Adrenal gland (tissue), 9 donors: ENCODE measurements at regions not wholly inside any gene's neighbourhood (a gene's known extent, or its start where the extent isn't known, plus 50 kb on each side); places are given as distances from the start of the nearest gene placed in this dataset.

Experiments used
- DNase-seq, 7 donors: peaks; one replicate each; pipeline ENCODE4 v3.0.0-alpha.2; 2019 to 2020
- H3K27ac ChIP-seq, 5 donors: fragments of 200-600 bp; sonication (generic) in 4 of 5; 1 replicate in 3 of 5; 2 replicates in 2 of 5; pipeline versions ENCODE4 v1.5.1 to v1.8.0; 2016 to 2020; ENCODE audit warnings: mild to moderate bottlenecking in 1 of 5
- H3K27me3 ChIP-seq: fragments of 200-600 bp; 2 replicates; pipeline ENCODE4 v1.8.0; 2021
- H3K36me3 ChIP-seq, 2 donors: fragments of 200-600 bp; replicated peaks in 1 of 2; 1 replicate in 1 of 2; 2 replicates in 1 of 2; pipeline versions ENCODE4 v1.5.1 to v1.8.0; 2018 to 2022
- H3K4me1 ChIP-seq, 2 donors: fragments of 200-600 bp; replicated peaks in 1 of 2; 1 replicate in 1 of 2; 2 replicates in 1 of 2; pipeline versions ENCODE4 v1.5.1 to v1.8.0; 2018 to 2021
- H3K4me3 ChIP-seq, 4 donors: fragments of 200-600 bp; sonication (generic) in 3 of 4; one replicate each; pipeline ENCODE4 v1.5.1; 2016 to 2018
- H3K9me3 ChIP-seq, 3 donors: fragments of 200-600 bp; sonication (generic) in 1 of 3; replicated peaks in 1 of 3; 1 replicate in 2 of 3; 2 replicates in 1 of 3; pipeline versions ENCODE4 v1.5.1 to v1.8.0; 2016 to 2021
- POLR2A ChIP-seq, 2 donors: fragments of 450-650 bp; IDR thresholded peaks; one replicate each; pipeline ENCODE4 v1.6.1; 2017; ENCODE audit warnings: antibody characterized with exemption in 2 of 2, mild to moderate bottlenecking in 2 of 2, moderate library complexity in 1 of 2
- WGBS, 4 donors: extraction: QIAGEN DNeasy Blood & Tissue Kit in 2 of 4; methylation state at CpG; one replicate each; pipeline versions ENCODE4 v1.1.5 to v1.1.7; 2013 to 2017; 5-methylcytosine and 5-hydroxymethylcytosine counted together
- intact Hi-C, 2 donors: fragments of 100-400 bp; cut with DNase I; formaldehyde crosslinking; loops; one replicate each; pipeline versions ENCODE4 v1.14.1 to v1.15.0; 2022 to 2023
- TF ChIP-seq, protein P1 (sequence below), 6 experiments: fragments of 450-650 bp in 4 of 6; fragments of 200-600 bp in 2 of 6; sonication (generic) in 1 of 6; IDR thresholded peaks; 1 replicate in 5 of 6; 2 replicates in 1 of 6; pipeline versions ENCODE4 v1.5.1 to v1.8.0; 2016 to 2021; ENCODE audit warnings: antibody characterized with exemption in 6 of 6, mild to moderate bottlenecking in 2 of 6, moderate library complexity in 1 of 6
- donor health status: healthy with polysubstance abuse.
- donor health status: Bipolar disorder and iron deficiency.
- donor health status: DM: yes; HTN: yes; CAD: no.
- donor health status: DM: no; HTN: no; CAD: no.
- donor health status: DM: no; HTN: no; CAD: no.

GRCh38 chr12:24649634-24650033 lies 299.3 kb downstream of the BCAT1 start:
- Histone ChIP-seq H3K27me3 (no peaks in the 10 kb centered on the region), H3K27ac (no peak overlapping the region), H3K36me3 (no peaks in the 10 kb centered on the region), H3K4me1 (no peaks in the 10 kb centered on the region), H3K4me3 (no peak overlapping the region), H3K9me3 (no peaks in the 10 kb centered on the region)
- intact Hi-C loops: no loop called here
- WGBS, 4 donors: 69 to 78% (median 76%) methylated on average over 4 of the region's 4 CpGs
- TF ChIP-seq POLR2A (IDR thresholded peaks at IDR 0.05): no peak
- TF ChIP-seq, protein P1, sequence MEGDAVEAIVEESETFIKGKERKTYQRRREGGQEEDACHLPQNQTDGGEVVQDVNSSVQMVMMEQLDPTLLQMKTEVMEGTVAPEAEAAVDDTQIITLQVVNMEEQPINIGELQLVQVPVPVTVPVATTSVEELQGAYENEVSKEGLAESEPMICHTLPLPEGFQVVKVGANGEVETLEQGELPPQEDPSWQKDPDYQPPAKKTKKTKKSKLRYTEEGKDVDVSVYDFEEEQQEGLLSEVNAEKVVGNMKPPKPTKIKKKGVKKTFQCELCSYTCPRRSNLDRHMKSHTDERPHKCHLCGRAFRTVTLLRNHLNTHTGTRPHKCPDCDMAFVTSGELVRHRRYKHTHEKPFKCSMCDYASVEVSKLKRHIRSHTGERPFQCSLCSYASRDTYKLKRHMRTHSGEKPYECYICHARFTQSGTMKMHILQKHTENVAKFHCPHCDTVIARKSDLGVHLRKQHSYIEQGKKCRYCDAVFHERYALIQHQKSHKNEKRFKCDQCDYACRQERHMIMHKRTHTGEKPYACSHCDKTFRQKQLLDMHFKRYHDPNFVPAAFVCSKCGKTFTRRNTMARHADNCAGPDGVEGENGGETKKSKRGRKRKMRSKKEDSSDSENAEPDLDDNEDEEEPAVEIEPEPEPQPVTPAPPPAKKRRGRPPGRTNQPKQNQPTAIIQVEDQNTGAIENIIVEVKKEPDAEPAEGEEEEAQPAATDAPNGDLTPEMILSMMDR (IDR thresholded peaks at IDR 0.05): no peak
- no peak for DNase-seq

DNA sequence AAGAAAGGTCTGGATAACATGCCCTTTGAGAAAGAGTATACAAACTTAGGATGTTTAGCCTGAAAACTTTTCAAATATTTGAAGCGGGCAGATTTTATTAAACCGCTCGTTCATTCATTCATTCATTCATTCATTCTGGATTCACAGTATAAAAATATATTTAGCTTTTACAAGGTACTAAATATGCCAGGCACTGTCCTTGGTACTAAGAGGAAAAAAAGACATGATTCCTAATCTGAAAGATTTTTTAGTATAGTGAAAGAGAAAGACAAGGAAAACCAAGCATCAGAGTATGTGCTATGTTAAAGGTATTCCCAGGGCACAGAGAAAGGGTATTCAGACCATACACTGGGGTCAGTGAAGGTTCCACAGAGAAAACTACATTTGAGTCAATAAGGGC lies 299.7 kb downstream of the BCAT1 start:
- DNase-seq: no peak
- H3K9me3 ChIP-seq: no peaks in the 10 kb centered on the region
- H3K27me3 ChIP-seq: no peaks in the 10 kb centered on the region
- H3K4me3 ChIP-seq: no peak overlapping the region
- H3K27ac ChIP-seq: no peak overlapping the region
- H3K36me3 ChIP-seq: no peaks in the 10 kb centered on the region
- 44 to 54% (median 52%) methylated on average over 3 of the region's 3 CpGs for WGBS, 4 donors
- intact Hi-C loops: no loop called here
- H3K4me1 ChIP-seq: no peaks in the 10 kb centered on the region
- TF ChIP-seq, protein P1 (IDR thresholded peaks at IDR 0.05): no peak
- no peak for TF ChIP-seq POLR2A (IDR thresholded peaks at IDR 0.05)

DNA sequence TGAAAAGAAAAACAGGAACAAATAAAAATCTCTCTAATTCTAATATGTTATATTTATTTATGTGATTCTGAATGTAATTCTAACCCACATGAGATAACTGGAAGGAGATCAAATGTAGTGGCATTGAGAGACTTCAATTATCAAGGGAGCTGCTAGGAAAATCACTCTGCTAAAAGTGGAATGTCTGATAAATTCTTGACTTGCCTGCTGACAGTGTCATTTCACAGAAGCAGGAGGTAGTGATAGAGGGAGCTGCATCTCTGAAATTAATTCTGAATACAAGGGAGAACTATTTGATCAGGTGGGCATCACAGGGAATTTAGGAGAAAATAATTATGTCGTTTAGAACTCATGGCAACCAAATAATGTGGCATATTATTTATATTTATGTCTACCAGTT lies 303.6 kb downstream of the BCAT1 start:
- no peak for DNase-seq
- intact Hi-C loops: no loop called here
- Histone ChIP-seq H3K27me3 (no peaks in the 10 kb centered on the region), H3K4me1 (no peaks in the 10 kb centered on the region), H3K27ac (no peak overlapping the region), H3K36me3 (no peaks in the 10 kb centered on the region), H3K9me3 (peaks cover 0 to 4% (median 0%) of the 10 kb centered on the region in 3 donors), H3K4me3 (no peak overlapping the region)
- TF ChIP-seq, protein P1 (IDR thresholded peaks at IDR 0.05): no peak
- TF ChIP-seq POLR2A (IDR thresholded peaks at IDR 0.05): no peak
- WGBS, 4 donors: 72 to 79% (median 73%) methylated on average over 1 of the region's 1 CpG

DNA sequence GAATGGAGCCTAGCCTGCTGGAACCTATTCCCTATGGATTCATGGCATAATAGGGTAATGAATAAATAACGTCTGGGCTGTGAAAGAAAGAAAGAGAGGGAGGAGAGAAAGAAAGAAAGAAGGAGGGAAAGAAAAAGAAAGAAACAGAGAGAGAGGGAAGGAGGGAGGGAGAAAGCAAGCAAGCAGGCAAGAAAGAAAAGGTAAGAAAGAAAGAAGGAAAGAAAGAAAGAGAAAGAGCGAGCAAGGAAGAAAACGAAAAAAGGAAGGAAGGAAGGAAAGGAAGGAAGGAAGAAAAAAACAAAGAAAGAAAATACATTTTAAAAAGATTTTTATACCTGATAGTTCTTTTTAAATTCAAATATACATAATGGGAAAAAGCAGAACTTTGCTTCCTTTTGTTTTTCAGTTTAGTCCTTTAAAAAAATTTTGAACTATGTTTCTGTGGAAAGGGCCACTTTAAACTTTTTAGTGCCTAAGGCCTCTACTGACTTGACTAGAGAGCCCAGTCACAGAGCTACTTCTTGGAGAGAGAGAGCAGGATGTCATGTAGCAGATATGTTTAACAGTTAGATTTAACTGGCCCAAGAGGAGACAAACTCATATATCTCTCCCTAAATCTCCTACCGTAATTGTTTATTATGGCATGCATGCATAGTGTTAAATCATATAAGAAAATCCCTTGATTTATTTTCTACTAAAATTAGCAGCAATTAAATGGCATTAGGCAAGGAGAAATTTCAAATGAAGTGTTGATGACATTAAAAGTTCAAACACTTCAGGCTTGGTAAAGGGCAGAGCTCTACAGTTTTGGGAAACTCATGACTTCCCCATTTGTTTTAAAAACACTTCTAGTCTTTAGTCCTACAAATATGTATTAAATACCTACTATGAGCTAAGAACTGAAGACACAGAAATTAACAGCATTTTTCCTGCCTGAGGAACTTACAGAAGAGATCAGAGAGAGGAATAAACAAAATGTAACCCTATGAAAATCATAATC lies 305.5 kb downstream of the BCAT1 start:
- Histone ChIP-seq H3K36me3 (no peaks in the 10 kb centered on the region), H3K27me3 (no peaks in the 10 kb centered on the region), H3K4me1 (no peaks in the 10 kb centered on the region), H3K4me3 (no peak overlapping the region), H3K9me3 (peaks cover 0 to 4% (median 0%) of the 10 kb centered on the region in 3 donors), H3K27ac (no peak overlapping the region)
- intact Hi-C loops: no loop called here
- 57 to 61% (median 59%) methylated on average over 4 of the region's 4 CpGs for WGBS, 4 donors
- TF ChIP-seq, protein P1 (IDR thresholded peaks at IDR 0.05): no peak
- no peak for TF ChIP-seq POLR2A (IDR thresholded peaks at IDR 0.05)
- no peak for DNase-seq
